IPS-NIHi7 (cell line): ENCODE measurements at regions not wholly inside any gene's neighbourhood (a gene's known extent, or its start where the extent isn't known, plus 50 kb on each side); places are given as distances from the start of the nearest gene placed in this dataset.

Experiments used
- DNase-seq: peaks from one replicate; pipeline ENCODE4 v3.0.0; 2012; ENCODE audit warnings: mixed read lengths; ENCODE audit errors: extremely low spot score

GRCh38 chr13:72456486-72456885 is 270.9 kb downstream of the MZT1 start:
- DNase-seq: no peak

- no peak for DNase-seq
These were observed 274.3 kb downstream of the MZT1 start for GRCh38 chr13:72453161-72453560.

GRCh38 chr13:72448082-72448481 is 279.3 kb downstream of the MZT1 start:
- DNase-seq: no peak

- no peak for DNase-seq
These were observed 282.4 kb downstream of the MZT1 start for GRCh38 chr13:72444999-72445398.

GRCh38 chr13:72437458-72437857 is 290.0 kb downstream of the MZT1 start:
- no peak for DNase-seq

- no peak for DNase-seq
These were observed 292.2 kb downstream of the MZT1 start for GRCh38 chr13:72435251-72435650.

GRCh38 chr13:72431981-72432682 is 295.3 kb downstream of the MZT1 start:
- DNase-seq: no peak

DNA sequence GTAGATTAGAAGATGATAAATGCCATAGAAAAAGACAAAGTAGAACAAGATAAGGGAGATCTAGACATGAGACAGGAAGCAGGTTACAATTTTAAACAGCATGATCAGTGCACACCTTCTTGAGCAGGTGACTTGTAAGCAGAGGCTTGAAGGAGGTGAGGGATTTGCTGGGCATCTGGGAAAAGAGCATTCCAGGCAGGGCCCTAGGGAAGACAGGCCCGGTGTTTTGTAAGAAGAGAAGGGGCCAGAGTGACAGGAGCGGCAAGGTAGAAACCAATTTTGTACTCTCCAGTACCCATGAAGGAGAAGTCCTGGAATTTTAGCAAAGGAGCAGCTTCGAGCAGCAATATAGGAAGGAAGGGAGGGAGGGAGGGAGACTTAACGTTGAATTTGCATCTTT is 296.5 kb downstream of the MZT1 start:
- no peak for DNase-seq

- DNase-seq: no peak
These were observed 299.5 kb downstream of the MZT1 start for GRCh38 chr13:72427757-72428528.

- no peak for DNase-seq
These were observed 303.4 kb downstream of the MZT1 start for GRCh38 chr13:72424059-72424458.

GRCh38 chr13:72415817-72416216 is 311.6 kb downstream of the MZT1 start:
- DNase-seq: no peak

- DNase-seq: no peak
These were observed 314.9 kb downstream of the MZT1 start for GRCh38 chr13:72412481-72412880.

- DNase-seq: no peak
These were observed 322.0 kb downstream of the MZT1 start for GRCh38 chr13:72405441-72405840.

DNA sequence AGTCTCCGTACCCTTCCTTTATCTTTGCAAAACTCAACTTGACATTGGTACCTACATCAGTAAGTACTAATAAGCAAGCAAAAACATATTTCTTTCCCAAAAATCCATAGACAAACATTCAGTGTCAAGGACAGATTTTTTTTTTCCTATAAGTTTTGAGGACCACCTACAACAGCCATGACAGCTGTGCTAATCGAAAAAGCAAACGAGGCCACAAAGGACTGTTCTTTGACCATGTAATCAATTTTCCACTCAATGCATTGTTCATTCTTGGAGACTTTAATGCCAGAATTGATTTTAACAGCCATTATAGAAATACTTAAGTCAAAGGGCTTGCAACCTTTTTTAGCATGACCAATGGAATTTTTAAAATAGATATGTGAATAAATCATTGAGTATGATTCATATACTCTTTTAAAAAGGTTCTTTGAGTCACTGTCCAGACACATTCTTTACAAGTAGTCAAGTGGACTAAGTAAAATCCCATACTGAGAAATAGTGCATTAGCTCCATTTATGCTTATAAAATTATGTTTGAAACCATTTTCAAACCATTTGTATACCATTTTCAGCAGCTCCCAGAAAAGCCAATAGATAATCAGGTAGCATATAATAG is 323.9 kb downstream of the MZT1 start:
- DNase-seq: no peak

DNA sequence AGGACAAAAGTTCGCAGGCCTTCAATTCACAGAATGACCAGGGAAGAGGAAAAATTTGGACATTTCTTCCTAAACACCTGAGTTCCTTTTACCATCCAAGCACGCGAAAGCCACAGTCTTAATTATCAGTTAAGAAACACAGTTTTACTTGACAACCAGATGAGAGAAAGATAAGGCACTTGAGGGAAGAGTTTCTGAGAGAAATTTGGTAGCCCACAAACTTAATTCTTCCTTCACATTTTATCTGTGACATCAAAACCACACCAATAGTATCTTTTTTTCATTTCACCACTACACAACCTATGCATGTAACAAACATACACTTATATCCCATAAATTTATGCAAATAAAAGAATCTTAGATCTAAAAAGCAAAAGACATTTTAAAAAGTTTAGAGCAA is 326.6 kb downstream of the MZT1 start:
- DNase-seq: no peak

GRCh38 chr13:72399351-72399750 is 328.1 kb downstream of the MZT1 start:
- DNase-seq: no peak

DNA sequence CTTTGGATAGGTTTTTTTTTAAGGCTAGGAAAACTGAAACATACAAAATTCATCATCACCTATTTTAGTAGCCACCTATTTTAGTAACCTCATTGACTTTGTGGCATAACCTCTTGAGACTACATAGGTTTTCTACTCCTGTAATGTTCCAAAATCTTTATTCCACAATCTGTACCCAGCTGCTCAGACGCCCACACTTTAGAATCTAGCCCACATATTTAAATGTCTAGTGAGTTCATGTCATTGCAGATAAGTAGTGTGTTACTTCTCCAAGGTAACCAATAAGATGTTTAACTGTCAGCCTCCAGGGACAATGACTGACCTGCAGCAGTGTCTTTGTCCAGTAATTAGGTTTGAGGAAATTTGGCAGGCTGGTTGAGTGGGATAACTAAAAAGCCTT is 330.2 kb downstream of the MZT1 start:
- no peak for DNase-seq

DNA sequence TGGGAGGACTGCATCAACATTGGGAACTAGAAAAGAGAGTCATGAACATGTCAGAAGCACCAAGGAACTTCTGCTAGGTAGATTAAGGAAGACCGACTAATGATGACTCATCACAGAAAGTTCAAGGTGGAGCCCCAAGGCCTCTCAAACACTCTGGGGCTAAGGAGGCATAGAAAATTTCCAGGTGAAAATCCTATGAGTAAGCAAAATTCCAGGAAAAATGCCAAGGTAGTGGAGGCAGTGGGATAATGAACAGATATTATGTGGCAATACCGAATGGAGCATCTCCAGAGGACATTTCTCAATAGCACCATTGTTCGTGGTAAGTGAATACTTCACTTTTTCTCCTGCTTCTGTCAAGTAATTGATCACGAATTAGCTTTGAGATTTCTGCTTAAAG is 336.5 kb downstream of the MZT1 start:
- DNase-seq: no peak

DNA sequence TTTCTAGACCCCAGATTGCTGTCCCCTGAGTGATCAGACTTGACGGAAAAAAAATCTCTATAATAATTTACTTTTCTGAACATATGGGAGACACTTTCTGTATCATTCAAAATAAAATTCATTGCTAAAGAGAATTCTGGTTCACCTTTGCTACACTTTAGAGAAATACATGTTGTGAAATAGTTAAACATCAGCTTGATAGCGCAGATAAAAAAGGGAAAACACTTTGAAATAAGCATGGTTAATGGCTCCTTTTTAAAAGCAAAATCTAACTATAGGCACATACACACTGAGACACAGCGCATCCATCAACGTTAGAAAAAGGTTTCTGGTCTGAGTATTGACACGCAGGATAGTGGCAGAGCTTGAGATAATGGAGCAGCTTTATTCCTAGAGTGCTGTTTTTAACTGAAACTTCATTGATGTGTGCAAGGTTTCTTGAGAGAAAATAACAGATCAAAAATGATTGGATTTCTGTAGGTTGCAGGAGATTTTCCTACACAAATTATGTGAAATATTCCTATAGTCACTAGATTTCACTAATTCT is 341.2 kb downstream of the MZT1 start:
- DNase-seq: no peak

GRCh38 chr13:72384879-72385278 is 342.6 kb downstream of the MZT1 start:
- DNase-seq: no peak

GRCh38 chr13:72384186-72384823 is 343.1 kb downstream of the MZT1 start:
- peak; percentile 17 for DNase-seq

- no peak for DNase-seq
These were observed 343.8 kb downstream of the MZT1 start for GRCh38 chr13:72383646-72384045.
